ENCODE measurements at regions not wholly inside any gene's neighbourhood (a gene's known extent, or its start where the extent isn't known, plus 50 kb on each side); places are given as distances from the start of the nearest gene placed in this dataset.

- no peak for TF ChIP-seq POLR2AphosphoS5 (IDR thresholded peaks at IDR 0.05; ENCODE audit: low read depth, low read length)
- no peak for TF ChIP-seq TAF1 (IDR thresholded peaks at IDR 0.05; ENCODE audit: borderline replicate concordance, low read depth, low read length)
These were observed 145.7 kb downstream of the AHR start for GRCh38 chr7:17444151-17444550.
